DMS153 treated with DMSO at 0.1 percent for 48 hours (cell line): ENCODE measurements at regions not wholly inside any gene's neighbourhood (a gene's known extent, or its start where the extent isn't known, plus 50 kb on each side); places are given as distances from the start of the nearest gene placed in this dataset.
"Not testable (repeated sequence)": the region's sequence is repeated elsewhere in the genome, so short reads cannot be mapped to it uniquely, and the experiment has no call there.

Experiments
- DNase-seq: peaks from one replicate; lab custom pipeline; 2025; ENCODE audit not compliant: unreplicated experiment; lab: John Stamatoyannopoulos, UW

GRCh38 chr1:238484121-238484520 lies 593.4 kb upstream of the ZP4 start:
- no peak for DNase-seq

GRCh38 chr1:238476841-238477240 lies 586.1 kb upstream of the ZP4 start:
- no peak for DNase-seq

- DNase-seq, result no peak
These were observed 585.0 kb upstream of the ZP4 start for GRCh38 chr1:238475712-238476111.

- DNase-seq, result no peak
These were observed 583.5 kb upstream of the ZP4 start for GRCh38 chr1:238474263-238474662.

GRCh38 chr1:238469146-238469631 lies 578.5 kb upstream of the ZP4 start:
- no peak for DNase-seq

- DNase-seq, result no peak
These were observed 577.3 kb upstream of the ZP4 start for GRCh38 chr1:238468068-238468467.

- no peak for DNase-seq
These were observed 575.7 kb upstream of the ZP4 start for GRCh38 chr1:238466459-238466858.

GRCh38 chr1:238465449-238465848 lies 574.7 kb upstream of the ZP4 start:
- DNase-seq, result no peak

GRCh38 chr1:238458899-238459298 lies 568.2 kb upstream of the ZP4 start:
- DNase-seq, result no peak

- no peak for DNase-seq
These were observed 566.9 kb upstream of the ZP4 start for GRCh38 chr1:238457610-238458009.

GRCh38 chr1:238451781-238452310 lies 561.1 kb upstream of the ZP4 start:
- DNase-seq, result no peak

GRCh38 chr1:238450976-238451375 lies 560.3 kb upstream of the ZP4 start:
- no peak for DNase-seq

- DNase-seq, result no peak
These were observed 553.0 kb upstream of the ZP4 start for GRCh38 chr1:238443687-238444086.

- DNase-seq, result no peak
These were observed 548.8 kb upstream of the ZP4 start for GRCh38 chr1:238439511-238439910.

GRCh38 chr1:238438311-238439270 lies 547.9 kb upstream of the ZP4 start:
- no peak for DNase-seq

- not testable (repeated sequence) for DNase-seq
These were observed 539.0 kb upstream of the ZP4 start for GRCh38 chr1:238429703-238430102.

- no peak for DNase-seq
These were observed 528.5 kb upstream of the ZP4 start for GRCh38 chr1:238419209-238419608.

GRCh38 chr1:238409932-238410331 lies 519.2 kb upstream of the ZP4 start:
- no peak for DNase-seq

GRCh38 chr1:238409191-238409850 lies 518.6 kb upstream of the ZP4 start:
- no peak for DNase-seq

GRCh38 chr1:238408737-238409136 lies 518.0 kb upstream of the ZP4 start:
- no peak for DNase-seq

- no peak for DNase-seq
These were observed 515.6 kb upstream of the ZP4 start for GRCh38 chr1:238406098-238406860.
